OCI-LY1 (cell line): ENCODE measurements at regions not wholly inside any gene's neighbourhood (a gene's known extent, or its start where the extent isn't known, plus 50 kb on each side); places are given as distances from the start of the nearest gene placed in this dataset.

Source experiments
- H2AFZ ChIP-seq: fragments of 200-600 bp; sonication (generic), shearing (Covaris generic); 2 replicates; pipeline ENCODE4 v1.6.0; 2014; ENCODE audit warnings: antibody characterized with exemption, mild to moderate bottlenecking, low read length
- H3F3A ChIP-seq: fragments of 200-600 bp; sonication (generic), shearing (Covaris generic); 2 replicates; pipeline ENCODE4 v1.6.0; 2014; ENCODE audit warnings: mild to moderate bottlenecking, antibody characterized with exemption, low read length, moderate library complexity; ENCODE audit not compliant: insufficient read depth
- H3K27ac ChIP-seq: fragments of 200-600 bp; sonication (generic); 2 replicates; pipeline ENCODE4 v1.5.1; 2014; ENCODE audit warnings: low read length, mixed run types, mild to moderate bottlenecking, low read depth; ENCODE audit not compliant: poor library complexity, severe bottlenecking
- H3K27me3 ChIP-seq: fragments of 200-600 bp; sonication (generic); 2 replicates; pipeline ENCODE4 v1.6.0; 2014; ENCODE audit warnings: antibody characterized with exemption, mild to moderate bottlenecking, low read length, moderate library complexity; ENCODE audit not compliant: insufficient read depth
- H3K36me3 ChIP-seq: fragments of 200-600 bp; sonication (generic); 2 replicates; pipeline ENCODE4 v1.6.1; 2014; ENCODE audit warnings: mild to moderate bottlenecking, antibody characterized with exemption, low read length, moderate library complexity, mixed read lengths; ENCODE audit not compliant: insufficient read depth
- H3K4me1 ChIP-seq: fragments of 200-600 bp; sonication (generic); 2 replicates; pipeline ENCODE4 v1.5.1; 2014; ENCODE audit warnings: mild to moderate bottlenecking, low read length, moderate library complexity; ENCODE audit not compliant: insufficient read depth, severe bottlenecking
- H3K4me2 ChIP-seq: fragments of 200-600 bp; sonication (generic), shearing (Covaris generic); 2 replicates; pipeline ENCODE4 v1.6.1; 2014; ENCODE audit warnings: low read length
- H3K4me3 ChIP-seq: fragments of 200-600 bp; sonication (generic); 2 replicates; pipeline ENCODE4 v1.5.1; 2014; ENCODE audit warnings: low read length, low read depth, mild to moderate bottlenecking, mixed read lengths; ENCODE audit not compliant: poor library complexity, severe bottlenecking
- H3K79me2 ChIP-seq: fragments of 200-600 bp; shearing (Covaris generic); 2 replicates; pipeline ENCODE4 v1.6.1; 2016; ENCODE audit warnings: mixed run types, low read length, mixed read lengths; ENCODE audit not compliant: insufficient read depth
- H3K9ac ChIP-seq: fragments of 200-600 bp; sonication (generic), shearing (Covaris generic); 2 replicates; pipeline ENCODE4 v1.6.1; 2014; ENCODE audit warnings: mild to moderate bottlenecking, low read length, mixed read lengths
- H3K9me2 ChIP-seq: fragments of 200-600 bp; sonication (generic), shearing (Covaris generic); 2 replicates; pipeline ENCODE4 v1.6.1; 2014; ENCODE audit warnings: low read depth, mild to moderate bottlenecking, low read length, mixed read lengths
- H3K9me3 ChIP-seq: fragments of 200-600 bp; shearing (Covaris generic); 2 replicates; pipeline ENCODE4 v1.6.1; 2014; ENCODE audit warnings: low read length, mixed read lengths
- H4K20me1 ChIP-seq: fragments of 200-600 bp; sonication (generic), shearing (Covaris generic); 2 replicates; pipeline ENCODE4 v1.6.0; 2016; ENCODE audit warnings: mild to moderate bottlenecking, low read length; ENCODE audit not compliant: insufficient read depth
- EZH2 ChIP-seq: fragments of 200-600 bp; sonication (generic), shearing (Covaris generic); IDR thresholded peaks from 2 replicates; pipeline ENCODE4 v1.8.0; 2017; ENCODE audit warnings: borderline replicate concordance, mixed run types, mild to moderate bottlenecking, antibody characterized with exemption, low read length, moderate library complexity, mixed read lengths
- TF ChIP-seq, protein P1 (sequence below): fragments of 200-600 bp; sonication (generic), shearing (Covaris generic); IDR thresholded peaks from 2 replicates; pipeline ENCODE4 v1.5.1; 2017; ENCODE audit warnings: mild to moderate bottlenecking, antibody characterized with exemption, low read length, moderate library complexity, mixed read lengths

DNA sequence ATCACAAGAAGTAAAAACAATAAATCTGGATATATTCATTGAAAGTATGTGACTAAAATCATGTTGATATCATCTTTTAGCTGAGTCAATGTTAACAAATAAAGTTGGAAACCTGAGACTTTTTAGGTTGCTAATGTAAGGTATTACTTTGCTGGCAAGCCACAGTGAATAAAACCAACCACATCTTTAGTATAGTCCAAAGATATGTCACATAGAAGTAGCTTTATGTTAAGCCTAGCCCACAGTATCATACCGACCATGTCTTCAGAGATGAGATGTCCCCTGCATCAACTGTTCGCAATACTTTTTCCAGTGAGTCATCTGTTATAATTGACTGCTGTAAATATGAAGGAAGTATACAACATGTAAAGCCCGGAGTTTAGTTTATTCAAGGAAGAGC is 107.6 kb upstream of the MCHR2 start:
- Histone ChIP-seq H2AFZ (no peak overlapping the region), H3K79me2 (no peaks in the 10 kb centered on the region), H3K4me2 (no peak overlapping the region), H3K9ac (no peak overlapping the region), H3K4me3 (no peak overlapping the region), H3K27ac (no peak overlapping the region), H3K9me3 (no peaks in the 10 kb centered on the region), H3K4me1 (no peaks in the 10 kb centered on the region), H4K20me1 (no peaks in the 10 kb centered on the region), H3F3A (no peaks in the 10 kb centered on the region), H3K9me2 (no peaks in the 10 kb centered on the region), H3K27me3 (no peaks in the 10 kb centered on the region), H3K36me3 (no peaks in the 10 kb centered on the region)
- TF ChIP-seq, protein P1, sequence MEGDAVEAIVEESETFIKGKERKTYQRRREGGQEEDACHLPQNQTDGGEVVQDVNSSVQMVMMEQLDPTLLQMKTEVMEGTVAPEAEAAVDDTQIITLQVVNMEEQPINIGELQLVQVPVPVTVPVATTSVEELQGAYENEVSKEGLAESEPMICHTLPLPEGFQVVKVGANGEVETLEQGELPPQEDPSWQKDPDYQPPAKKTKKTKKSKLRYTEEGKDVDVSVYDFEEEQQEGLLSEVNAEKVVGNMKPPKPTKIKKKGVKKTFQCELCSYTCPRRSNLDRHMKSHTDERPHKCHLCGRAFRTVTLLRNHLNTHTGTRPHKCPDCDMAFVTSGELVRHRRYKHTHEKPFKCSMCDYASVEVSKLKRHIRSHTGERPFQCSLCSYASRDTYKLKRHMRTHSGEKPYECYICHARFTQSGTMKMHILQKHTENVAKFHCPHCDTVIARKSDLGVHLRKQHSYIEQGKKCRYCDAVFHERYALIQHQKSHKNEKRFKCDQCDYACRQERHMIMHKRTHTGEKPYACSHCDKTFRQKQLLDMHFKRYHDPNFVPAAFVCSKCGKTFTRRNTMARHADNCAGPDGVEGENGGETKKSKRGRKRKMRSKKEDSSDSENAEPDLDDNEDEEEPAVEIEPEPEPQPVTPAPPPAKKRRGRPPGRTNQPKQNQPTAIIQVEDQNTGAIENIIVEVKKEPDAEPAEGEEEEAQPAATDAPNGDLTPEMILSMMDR, result no peak
- TF ChIP-seq EZH2, result no peak

DNA sequence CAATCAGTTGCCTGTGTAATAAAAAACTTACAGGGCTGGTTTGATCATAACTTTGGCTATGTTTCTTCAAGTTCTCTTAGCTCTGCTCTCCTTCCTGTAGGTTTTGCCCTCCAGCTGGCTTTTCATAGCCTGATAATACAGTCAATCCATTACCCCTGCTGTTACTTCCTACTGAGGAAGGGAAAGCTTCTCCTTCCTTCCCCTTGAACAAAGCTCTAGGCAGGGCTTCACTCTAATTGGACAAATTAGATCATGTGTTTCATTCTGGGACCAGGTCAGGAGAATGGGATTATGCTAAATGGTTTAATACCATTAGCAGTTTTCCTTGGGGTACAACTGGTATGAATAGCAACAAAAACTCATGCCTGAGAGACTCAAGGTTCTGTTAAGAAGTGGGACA is 106.8 kb upstream of the MCHR2 start:
- Histone ChIP-seq H3K4me2 (no peak overlapping the region), H3K79me2 (no peaks in the 10 kb centered on the region), H3K27me3 (no peaks in the 10 kb centered on the region), H3K36me3 (no peaks in the 10 kb centered on the region), H3K27ac (no peak overlapping the region), H3K4me1 (no peaks in the 10 kb centered on the region), H3K9ac (no peak overlapping the region), H4K20me1 (no peaks in the 10 kb centered on the region), H3K9me3 (no peaks in the 10 kb centered on the region), H3F3A (no peaks in the 10 kb centered on the region), H2AFZ (no peak overlapping the region), H3K4me3 (no peak overlapping the region), H3K9me2 (no peaks in the 10 kb centered on the region)
- TF ChIP-seq EZH2, result no peak
- TF ChIP-seq, protein P1, result no peak

DNA sequence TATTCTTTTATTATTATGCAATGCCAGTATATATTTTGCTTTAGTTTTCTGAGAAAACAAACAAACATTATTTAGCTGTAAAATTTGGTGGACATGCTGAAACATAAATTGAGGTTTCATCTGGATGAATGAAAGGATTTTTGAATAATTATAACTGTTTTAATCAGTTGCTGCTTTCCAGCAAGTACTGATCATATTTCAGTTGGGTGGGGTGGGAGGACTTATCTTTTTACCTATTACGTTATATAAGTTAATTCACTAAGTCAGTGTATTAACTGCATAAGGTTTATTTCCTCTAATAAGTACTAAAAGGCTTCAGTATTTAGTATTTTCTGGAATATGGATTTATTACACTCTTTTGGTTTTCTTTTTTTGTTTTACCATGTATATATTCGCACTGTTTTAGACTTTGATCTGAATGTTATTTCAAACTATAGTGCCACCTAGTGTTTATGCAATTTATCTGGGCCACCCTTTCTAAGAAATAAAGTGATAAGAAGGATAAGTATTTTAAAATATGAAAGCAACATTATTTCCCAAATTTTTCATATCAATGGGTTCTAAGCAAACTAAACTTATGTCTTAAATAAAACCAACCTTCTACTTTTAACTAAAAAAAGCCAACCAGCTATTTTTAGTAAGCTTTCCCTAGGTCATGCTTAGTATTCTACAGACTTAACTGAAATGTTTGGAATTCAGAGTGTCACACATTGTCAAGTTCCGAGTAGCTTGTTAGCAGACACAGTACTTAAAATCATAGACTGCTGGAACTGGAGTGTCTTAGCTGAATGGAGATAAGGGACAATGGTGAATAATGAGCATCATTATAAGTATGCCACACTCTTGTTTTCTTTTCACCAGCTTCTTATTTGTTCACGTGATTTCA is 105.4 kb upstream of the MCHR2 start:
- Histone ChIP-seq H3K9me2 (no peaks in the 10 kb centered on the region), H4K20me1 (no peaks in the 10 kb centered on the region), H3K9me3 (no peaks in the 10 kb centered on the region), H3K79me2 (no peaks in the 10 kb centered on the region), H3F3A (no peaks in the 10 kb centered on the region), H3K36me3 (no peaks in the 10 kb centered on the region), H2AFZ (no peak overlapping the region), H3K4me1 (no peaks in the 10 kb centered on the region), H3K9ac (no peak overlapping the region), H3K27me3 (no peaks in the 10 kb centered on the region), H3K4me2 (no peak overlapping the region), H3K27ac (no peak overlapping the region), H3K4me3 (no peak overlapping the region)
- TF ChIP-seq EZH2, result no peak
- TF ChIP-seq, protein P1, result peak; percentile 71; the same call in 1 of the 2 replicates
